ENCODE measurements at regions not wholly inside any gene's neighbourhood (a gene's known extent, or its start where the extent isn't known, plus 50 kb on each side); places are given as distances from the start of the nearest gene placed in this dataset.

DNA sequence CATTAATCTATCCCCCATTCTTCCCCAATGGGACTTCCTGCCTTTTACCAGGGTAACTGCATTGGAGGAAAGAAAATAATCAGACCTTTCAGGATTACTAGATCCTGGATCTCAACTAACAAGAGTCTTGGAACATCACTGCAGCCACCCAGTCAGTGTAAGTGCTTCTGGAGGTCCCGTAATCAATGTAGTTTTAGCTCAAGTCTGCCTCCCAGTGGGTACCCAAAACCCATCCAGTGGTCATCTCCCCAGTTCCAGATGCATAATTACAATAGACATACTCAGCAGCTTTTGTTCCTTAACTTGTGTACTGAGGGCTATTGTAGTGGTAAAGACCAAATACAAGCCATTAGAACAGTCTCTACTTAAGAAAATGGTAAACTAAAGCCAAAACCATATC, 319.1 kb downstream of the GPATCH2 start:
- DNase-seq = no peak

GRCh38 chr1:217311269-217311668, 319.6 kb downstream of the GPATCH2 start:
- DNase-seq = no peak

DNA sequence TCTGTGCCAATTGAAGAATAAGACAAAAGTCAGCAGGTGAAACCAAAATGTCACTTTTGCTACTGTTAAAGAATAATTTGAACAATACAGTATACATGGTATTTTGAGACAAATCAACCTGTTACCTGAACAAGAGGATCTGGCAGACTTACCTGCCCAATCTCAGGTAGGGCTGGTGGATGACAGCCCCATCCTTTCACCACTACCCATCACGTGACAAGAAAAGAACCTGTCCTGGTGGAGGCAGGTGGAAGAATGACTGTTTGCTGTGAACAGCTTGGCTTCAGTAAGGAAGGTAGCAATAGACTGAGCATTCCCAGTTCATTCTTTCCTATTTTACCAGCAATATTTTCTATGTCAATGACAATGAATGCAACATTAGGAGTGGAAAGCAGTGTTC, 349.6 kb downstream of the GPATCH2 start:
- no peak for DNase-seq

DNA sequence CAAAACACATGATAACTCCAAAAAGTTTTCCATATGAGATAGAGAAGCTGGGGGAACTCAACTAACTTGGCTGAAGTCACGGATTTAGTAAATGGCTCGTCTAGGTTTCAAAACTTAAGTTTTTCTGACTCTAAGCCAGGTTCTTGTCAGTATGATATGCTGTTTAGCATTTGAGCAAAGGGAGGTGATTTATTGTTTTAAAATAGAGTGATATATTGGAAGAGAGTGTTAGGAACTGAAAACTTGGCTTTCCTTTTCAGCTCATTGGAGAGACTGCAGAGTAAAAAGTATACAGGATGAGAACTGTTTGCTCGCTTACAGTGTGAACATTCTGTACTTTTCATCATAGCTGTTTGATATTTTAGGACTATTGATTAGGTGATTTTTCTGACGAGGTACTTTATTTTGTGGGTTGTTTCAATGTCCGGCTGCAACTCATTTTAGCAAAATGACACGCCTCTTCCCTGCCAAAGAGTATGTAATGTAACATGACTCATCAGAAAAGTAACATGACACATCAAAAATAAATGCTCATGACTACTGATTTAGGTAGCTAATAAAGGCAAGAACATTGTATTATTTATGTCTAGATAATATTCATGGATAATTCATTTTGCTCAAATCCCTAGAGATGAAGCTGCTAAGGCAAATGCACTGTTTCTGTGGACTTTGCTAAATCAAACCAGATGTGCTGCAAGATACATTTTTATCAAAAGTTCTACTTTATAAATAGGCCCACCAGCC, 355.1 kb downstream of the GPATCH2 start:
- DNase-seq = no peak

- no peak for DNase-seq
These were observed 355.8 kb downstream of the GPATCH2 start for GRCh38 chr1:217274927-217275654.

DNA sequence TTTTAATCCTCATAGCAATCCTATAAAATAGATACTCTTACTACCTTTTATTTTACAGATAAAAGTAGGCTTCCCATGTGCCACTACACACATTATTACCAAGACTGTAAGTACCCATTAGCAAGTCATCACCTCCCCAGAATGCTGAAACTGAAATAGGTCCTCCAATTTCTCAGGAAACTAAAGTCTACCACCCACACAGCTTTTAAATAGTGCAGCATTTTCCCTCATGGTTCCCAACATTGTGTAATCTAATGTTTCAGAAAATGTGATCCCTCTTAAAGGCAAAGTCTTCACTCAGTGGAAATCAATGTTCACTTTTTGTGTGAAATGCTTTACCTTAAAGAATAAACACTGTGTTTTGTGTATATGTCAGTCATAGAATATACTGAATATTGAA, 356.5 kb downstream of the GPATCH2 start:
- no peak for DNase-seq

GRCh38 chr1:217273866-217274265, 357.0 kb downstream of the GPATCH2 start:
- no peak for DNase-seq

- DNase-seq = no peak
These were observed 358.5 kb downstream of the GPATCH2 start for GRCh38 chr1:217272385-217272784.

- DNase-seq = no peak
These were observed 360.8 kb downstream of the GPATCH2 start for GRCh38 chr1:217270101-217270500.

GRCh38 chr1:217268058-217268457, 362.8 kb downstream of the GPATCH2 start:
- DNase-seq = no peak

DNA sequence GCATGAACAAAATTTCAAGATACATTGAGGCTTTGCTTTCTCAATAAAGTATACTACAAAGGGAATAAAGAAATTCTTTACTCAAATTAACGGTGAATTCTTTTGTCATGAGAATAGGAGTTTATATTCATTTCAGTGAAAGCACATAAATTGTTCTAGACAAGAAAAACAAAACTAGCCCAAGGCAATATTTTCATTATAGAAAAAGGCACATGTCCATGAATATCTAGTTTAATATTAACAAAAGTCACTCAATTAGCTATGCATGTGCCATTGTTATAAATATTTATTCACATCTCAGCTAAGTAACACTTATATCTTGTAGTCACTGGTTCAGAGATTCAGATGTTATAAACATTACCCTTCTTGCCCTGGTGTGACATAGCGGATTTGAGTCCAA, 369.3 kb downstream of the GPATCH2 start:
- DNase-seq = no peak

DNA sequence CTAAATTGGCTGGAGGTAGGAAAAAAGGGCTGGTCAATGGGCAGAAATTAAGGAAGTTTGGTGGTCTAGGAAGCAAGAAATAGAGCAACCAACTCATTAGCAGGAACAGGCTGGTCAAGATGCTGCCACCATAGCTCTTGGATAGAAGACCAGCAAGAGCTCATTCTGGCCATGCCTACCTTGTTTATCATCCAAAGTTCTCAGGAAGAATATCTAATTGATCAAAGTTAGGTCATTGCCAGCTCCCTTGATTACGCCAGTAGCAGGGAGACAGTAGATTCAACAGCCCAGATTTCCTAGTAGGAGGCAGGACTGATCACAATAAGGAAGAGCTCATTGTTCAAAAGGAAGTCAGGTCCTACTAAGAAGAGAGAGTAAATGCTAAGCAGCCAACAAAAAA, 370.2 kb downstream of the GPATCH2 start:
- DNase-seq = no peak

DNA sequence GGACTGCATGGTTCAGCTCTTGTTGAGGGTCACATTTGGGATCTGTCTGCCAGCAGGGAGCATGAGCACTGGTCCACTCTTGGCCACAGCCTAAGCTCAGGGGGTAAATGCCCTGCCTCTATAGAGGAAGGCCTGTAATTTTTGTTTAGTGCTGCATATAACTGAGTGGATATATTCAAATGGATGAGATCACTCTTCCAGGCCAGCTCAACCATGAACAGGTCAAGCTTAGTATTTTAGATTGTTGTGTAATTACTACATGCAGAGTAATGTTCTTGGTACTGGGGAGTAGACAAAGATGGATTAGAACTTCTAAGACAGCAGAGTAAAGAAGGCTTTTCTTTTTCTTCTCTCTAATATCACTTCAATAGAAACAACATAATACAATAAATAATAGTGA, 376.9 kb downstream of the GPATCH2 start:
- no peak for DNase-seq

- DNase-seq = no peak
These were observed 377.5 kb downstream of the GPATCH2 start for GRCh38 chr1:217253351-217253750.

GRCh38 chr1:217251121-217251520, 379.8 kb downstream of the GPATCH2 start:
- no peak for DNase-seq

DNA sequence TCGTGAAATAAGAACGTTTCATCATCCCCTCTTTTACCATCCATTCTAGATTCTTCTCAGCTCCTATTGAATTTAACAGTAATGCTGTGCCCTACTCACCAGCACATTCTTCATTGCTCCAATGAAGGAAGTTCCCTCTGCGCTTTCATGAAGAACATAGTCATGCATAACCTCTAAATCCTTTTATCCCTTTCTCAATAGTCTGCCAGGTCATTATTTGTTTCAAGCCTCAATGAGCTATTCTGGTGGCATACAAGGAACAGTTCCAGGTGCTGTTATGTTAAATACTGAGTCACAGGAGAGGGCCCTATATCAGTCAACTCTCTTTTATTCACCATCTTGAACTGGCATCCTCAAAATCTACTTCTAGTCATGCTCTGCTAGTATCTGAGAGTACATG, 381.0 kb downstream of the GPATCH2 start:
- DNase-seq = no peak

GRCh38 chr1:217244971-217245370, 385.9 kb downstream of the GPATCH2 start:
- DNase-seq = no peak

GRCh38 chr1:217240656-217241055, 390.2 kb downstream of the GPATCH2 start:
- no peak for DNase-seq

DNA sequence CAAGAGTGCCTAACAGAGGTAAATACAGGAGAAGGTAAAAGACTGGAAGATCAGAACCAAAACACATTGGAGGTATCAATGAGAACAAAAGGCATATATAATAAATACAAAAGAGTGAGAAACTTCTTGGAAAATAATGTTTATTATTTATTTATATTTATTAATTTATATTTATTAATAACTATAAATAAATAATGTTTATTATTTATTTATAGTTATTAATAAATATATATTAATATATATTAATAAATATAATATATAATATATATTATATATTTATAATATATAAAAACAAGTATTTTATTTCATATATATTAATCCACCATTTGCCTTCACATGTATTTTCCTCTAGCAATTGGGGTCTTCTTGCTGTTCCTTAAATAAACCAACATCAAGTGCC, 391.9 kb downstream of the GPATCH2 start:
- DNase-seq = no peak

- no peak for DNase-seq
These were observed 400.5 kb downstream of the GPATCH2 start for GRCh38 chr1:217230412-217230811.

- DNase-seq = no peak
These were observed 402.2 kb downstream of the GPATCH2 start for GRCh38 chr1:217228689-217229088.

- no peak for DNase-seq
These were observed 406.7 kb downstream of the GPATCH2 start for GRCh38 chr1:217224201-217224600.

GRCh38 chr1:217214551-217214950, 416.3 kb downstream of the GPATCH2 start:
- DNase-seq = no peak

- no peak for DNase-seq
These were observed 419.4 kb downstream of the GPATCH2 start for GRCh38 chr1:217211486-217211885.

Measured in dermis blood vessel endothelial cell (primary cell).